Thymus (tissue), 11 donors: ENCODE measurements at regions not wholly inside any gene's neighbourhood (a gene's known extent, or its start where the extent isn't known, plus 50 kb on each side); places are given as distances from the start of the nearest gene placed in this dataset.
A peak's percentile ranks its signal among the peaks of the same experiment; 100 is the strongest.

Source experiments
- DNase-seq, 9 donors: peaks; one replicate each; pipeline ENCODE4 v3.0.0-alpha.2; 2013; ENCODE audit warnings: low spot score in 9 of 9, low read depth in 6 of 9, missing footprints in 1 of 9
- H3K27ac ChIP-seq, 2 donors: one replicate each; pipeline ENCODE4 v1.5.1; 2013; ENCODE audit warnings: control low read depth in 1 of 2, low read depth in 1 of 2, low read length in 1 of 2, mild to moderate bottlenecking in 1 of 2, moderate library complexity in 1 of 2
- H3K27me3 ChIP-seq, 2 donors: one replicate each; pipeline ENCODE4 v1.5.1; 2013; ENCODE audit warnings: low read length in 1 of 2; ENCODE audit not compliant: control insufficient read depth in 2 of 2, insufficient read depth in 1 of 2
- H3K36me3 ChIP-seq, 2 donors: one replicate each; pipeline ENCODE4 v1.5.1; 2013; ENCODE audit warnings: low read length in 1 of 2, mild to moderate bottlenecking in 1 of 2, moderate library complexity in 1 of 2; ENCODE audit not compliant: control insufficient read depth in 2 of 2, insufficient read depth in 2 of 2
- H3K4me1 ChIP-seq, 2 donors: one replicate each; pipeline ENCODE4 v1.5.1; 2013; ENCODE audit warnings: low read length in 2 of 2; ENCODE audit not compliant: control insufficient read depth in 2 of 2, insufficient read depth in 2 of 2
- H3K4me3 ChIP-seq, 2 donors: one replicate each; pipeline ENCODE4 v1.5.1; 2013; ENCODE audit warnings: low read length in 2 of 2, control low read depth in 1 of 2, mild to moderate bottlenecking in 1 of 2
- H3K9me3 ChIP-seq, 2 donors: one replicate each; pipeline ENCODE4 v1.5.1; 2013; ENCODE audit warnings: low read length in 1 of 2, mild to moderate bottlenecking in 1 of 2; ENCODE audit not compliant: control insufficient read depth in 2 of 2, insufficient read depth in 1 of 2
- WGBS: extraction: QIAGEN DNeasy Blood & Tissue Kit; methylation state at CpG from one replicate; pipeline ENCODE4 v1.1.7; 2013; 5-methylcytosine and 5-hydroxymethylcytosine counted together
- donor health status: healthy.

GRCh38 chr13:86858216-86858615 lies 813.0 kb upstream of the SLITRK5 start:
- DNase-seq = no peak
- Histone ChIP-seq H3K27me3 (no peaks in the 10 kb centered on the region), H3K36me3 (no peaks in the 10 kb centered on the region), H3K4me3 (no peak overlapping the region), H3K4me1 (no peaks in the 10 kb centered on the region), H3K27ac (no peak overlapping the region), H3K9me3 (no peaks in the 10 kb centered on the region)

- H3K4me1 ChIP-seq = no peaks in the 10 kb centered on the region
Observed at GRCh38 chr13:86862137-86862536, 809.0 kb upstream of the SLITRK5 start.

GRCh38 chr13:86864376-86864775 lies 806.8 kb upstream of the SLITRK5 start:
- 74% methylated on average over 3 of the region's 3 CpGs for WGBS
- Histone ChIP-seq H3K36me3 (no peaks in the 10 kb centered on the region), H3K4me3 (no peak overlapping the region), H3K27ac (no peak overlapping the region), H3K9me3 (no peaks in the 10 kb centered on the region), H3K27me3 (no peaks in the 10 kb centered on the region), H3K4me1 (no peaks in the 10 kb centered on the region)
- DNase-seq = no peak

More at GRCh38 chr13:86862137-86862536, 809.0 kb upstream of the SLITRK5 start:
- Histone ChIP-seq H3K36me3 (no peaks in the 10 kb centered on the region), H3K9me3 (no peaks in the 10 kb centered on the region), H3K27ac (no peak overlapping the region), H3K27me3 (no peaks in the 10 kb centered on the region), H3K4me3 (no peak overlapping the region)
- no peak for DNase-seq

- H3K9me3 ChIP-seq = no peaks in the 10 kb centered on the region
- peak in 2 of 9 donors; percentile 4 to 50 for DNase-seq
- no peaks in the 10 kb centered on the region for H3K27me3 ChIP-seq
- no peak overlapping the region for H3K4me3 ChIP-seq
- H3K27ac ChIP-seq = no peak overlapping the region
- 4% methylated on average over 2 of the region's 2 CpGs for WGBS
- no peaks in the 10 kb centered on the region for H3K36me3 ChIP-seq
- H3K4me1 ChIP-seq = no peaks in the 10 kb centered on the region
Observed at GRCh38 chr13:86870444-86870843, 800.7 kb upstream of the SLITRK5 start.

GRCh38 chr13:86877441-86877840 lies 793.7 kb upstream of the SLITRK5 start:
- Histone ChIP-seq H3K36me3 (no peaks in the 10 kb centered on the region), H3K27ac (no peak overlapping the region), H3K4me1 (peaks cover 0 to 3% of the 10 kb centered on the region in 2 donors), H3K4me3 (no peak overlapping the region), H3K9me3 (no peaks in the 10 kb centered on the region), H3K27me3 (no peaks in the 10 kb centered on the region)
- no peak for DNase-seq
- 95% methylated on average over 1 of the region's 1 CpG for WGBS

- Histone ChIP-seq H3K4me1 (peaks cover 0 to 7% of the 10 kb centered on the region in 2 donors), H3K36me3 (no peaks in the 10 kb centered on the region), H3K9me3 (no peaks in the 10 kb centered on the region), H3K27ac (no peak overlapping the region), H3K4me3 (no peak overlapping the region), H3K27me3 (no peaks in the 10 kb centered on the region)
- 92% methylated on average over 3 of the region's 3 CpGs for WGBS
- DNase-seq = no peak
Observed at GRCh38 chr13:86878781-86879180, 792.4 kb upstream of the SLITRK5 start.

- Histone ChIP-seq H3K27me3 (no peaks in the 10 kb centered on the region), H3K9me3 (no peaks in the 10 kb centered on the region), H3K4me3 (no peak overlapping the region), H3K4me1 (peaks cover 0 to 7% of the 10 kb centered on the region in 2 donors), H3K27ac (no peak overlapping the region), H3K36me3 (no peaks in the 10 kb centered on the region)
- no peak for DNase-seq
- WGBS = 86% methylated on average over 2 of the region's 2 CpGs
Observed at GRCh38 chr13:86881390-86881789, 789.8 kb upstream of the SLITRK5 start.

- Histone ChIP-seq H3K9me3 (no peaks in the 10 kb centered on the region), H3K4me3 (no peak overlapping the region), H3K4me1 (peaks cover 0 to 7% of the 10 kb centered on the region in 2 donors), H3K36me3 (no peaks in the 10 kb centered on the region), H3K27me3 (no peaks in the 10 kb centered on the region), H3K27ac (no peak overlapping the region)
- DNase-seq = no peak
- WGBS = 65% methylated on average over 5 of the region's 5 CpGs
Observed at GRCh38 chr13:86882107-86882506, 789.1 kb upstream of the SLITRK5 start.

GRCh38 chr13:86882835-86883234 lies 788.3 kb upstream of the SLITRK5 start:
- peak in 2 of 9 donors; percentile 11 to 35 for DNase-seq
- Histone ChIP-seq H3K4me1 (peaks cover 0 to 7% of the 10 kb centered on the region in 2 donors), H3K4me3 (no peak overlapping the region), H3K27me3 (no peaks in the 10 kb centered on the region), H3K27ac (no peak overlapping the region), H3K9me3 (no peaks in the 10 kb centered on the region), H3K36me3 (no peaks in the 10 kb centered on the region)
- WGBS = 24% methylated on average over 3 of the region's 3 CpGs

GRCh38 chr13:86892330-86892729 lies 778.8 kb upstream of the SLITRK5 start:
- no peak overlapping the region for H3K27ac ChIP-seq
- no peak overlapping the region for H3K4me3 ChIP-seq
- no peaks in the 10 kb centered on the region for H3K27me3 ChIP-seq
- H3K36me3 ChIP-seq = no peaks in the 10 kb centered on the region
- 92% methylated on average over 3 of the region's 3 CpGs for WGBS
- DNase-seq = no peak
- H3K9me3 ChIP-seq = peaks cover 0 to 4% of the 10 kb centered on the region in 2 donors
- no peaks in the 10 kb centered on the region for H3K4me1 ChIP-seq
